Mesothelial cell of epicardium (in vitro differentiated cells): ENCODE measurements at regions not wholly inside any gene's neighbourhood (a gene's known extent, or its start where the extent isn't known, plus 50 kb on each side); places are given as distances from the start of the nearest gene placed in this dataset.

Source experiments
- DNase-seq, 2 experiments: peaks; one replicate each; pipeline ENCODE4 v3.0.0; 2021; ENCODE audit warnings: low spot score in 2 of 2; ENCODE audit not compliant: unreplicated experiment in 2 of 2
- H3K27ac Mint-ChIP-seq: 2 replicates; pipeline ENCODE4 v1.8.0; 2021; ENCODE audit warnings: mixed read lengths
- H3K27me3 Mint-ChIP-seq: 2 replicates; pipeline ENCODE4 v1.8.0; 2021; ENCODE audit warnings: low read depth, mixed read lengths
- H3K36me3 Mint-ChIP-seq: 2 replicates; pipeline ENCODE4 v1.8.0; 2021; ENCODE audit warnings: mixed read lengths
- H3K4me1 Mint-ChIP-seq: 2 replicates; pipeline ENCODE4 v1.8.0; 2021; ENCODE audit warnings: mixed read lengths
- H3K4me3 Mint-ChIP-seq: 2 replicates; pipeline ENCODE4 v1.8.0; 2021; ENCODE audit warnings: mild to moderate bottlenecking, moderate library complexity, mixed read lengths
- H3K9me3 Mint-ChIP-seq: 2 replicates; pipeline ENCODE4 v1.8.0; 2021; ENCODE audit warnings: mixed read lengths
- CTCF ChIP-seq: fragments of 200-600 bp; sonication (generic); IDR thresholded peaks from one replicate; pipeline ENCODE4 v1.5.0; 2021; ENCODE audit warnings: antibody characterized with exemption; ENCODE audit not compliant: unreplicated experiment

DNA sequence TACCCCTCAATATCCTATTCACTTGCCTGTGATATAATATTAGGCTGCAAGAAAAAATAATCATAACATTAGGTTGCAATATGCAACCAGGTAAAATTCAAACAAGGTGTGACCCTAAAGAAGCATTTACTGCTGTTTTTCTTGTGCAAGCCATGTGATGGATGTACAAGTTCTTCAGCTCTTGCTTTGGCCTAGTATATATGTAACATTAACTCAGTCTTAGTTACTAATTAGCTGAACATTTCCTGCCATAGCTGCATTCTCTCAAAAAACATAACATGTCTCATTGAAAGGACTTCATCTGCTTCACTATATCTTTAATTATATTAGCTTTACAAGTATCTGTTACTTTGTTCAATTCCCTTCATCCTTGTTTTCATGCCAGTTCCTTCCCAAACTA, 406.8 kb upstream of the HTR2A start:
- Mint-ChIP-seq H3K4me3 (no peak overlapping the region), H3K9me3 (peaks cover 22% of the 10 kb centered on the region), H3K36me3 (no peaks in the 10 kb centered on the region), H3K27ac (no peak overlapping the region), H3K4me1 (no peaks in the 10 kb centered on the region), H3K27me3 (no peaks in the 10 kb centered on the region)
- no peak for DNase-seq
- TF ChIP-seq CTCF, result no peak

DNA sequence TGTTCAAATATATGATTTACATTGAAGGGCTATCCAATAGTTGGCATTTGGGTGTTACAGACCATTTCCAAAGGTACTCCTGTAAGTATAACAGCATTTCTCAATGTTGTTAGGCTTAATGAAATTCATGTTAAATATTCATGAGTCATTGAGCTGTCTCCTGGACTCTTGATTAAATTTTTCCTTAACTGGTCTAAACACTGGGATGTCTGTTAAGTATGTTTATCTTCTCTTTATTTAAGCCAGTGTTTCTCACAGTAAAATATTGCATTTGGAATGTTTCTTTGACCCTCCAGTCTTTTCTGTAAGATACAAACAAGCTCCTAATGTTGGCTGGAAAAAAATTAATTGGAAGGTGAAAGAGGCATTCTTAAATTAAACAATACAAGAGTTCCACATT, 402.5 kb upstream of the HTR2A start:
- H3K4me1 Mint-ChIP-seq, result no peaks in the 10 kb centered on the region
- H3K36me3 Mint-ChIP-seq, result no peaks in the 10 kb centered on the region
- H3K27ac Mint-ChIP-seq, result no peak overlapping the region
- no peak overlapping the region for H3K4me3 Mint-ChIP-seq
- no peaks in the 10 kb centered on the region for H3K27me3 Mint-ChIP-seq
- DNase-seq, result no peak
- H3K9me3 Mint-ChIP-seq, result peaks cover 15% of the 10 kb centered on the region
- no peak for TF ChIP-seq CTCF

DNA sequence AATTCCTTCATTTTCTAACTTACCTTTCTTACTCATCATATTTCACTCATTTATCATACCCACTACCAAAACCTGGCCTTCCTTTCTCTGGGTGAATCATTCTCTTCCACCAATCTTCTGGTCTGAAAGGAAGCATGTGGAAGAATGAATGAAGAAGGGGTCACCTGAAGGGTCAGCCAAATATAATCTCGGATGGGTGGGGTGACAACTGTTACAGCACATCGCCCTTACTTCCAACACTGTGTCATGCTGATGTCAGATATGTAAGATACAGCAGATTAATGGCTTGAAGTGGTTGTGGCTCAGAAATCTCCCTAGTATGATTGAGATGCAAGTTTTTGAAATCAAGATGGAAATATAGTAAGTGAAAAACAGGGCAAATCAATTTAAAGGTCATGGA, 401.7 kb upstream of the HTR2A start:
- H3K4me3 Mint-ChIP-seq, result no peak overlapping the region
- no peaks in the 10 kb centered on the region for H3K27me3 Mint-ChIP-seq
- H3K36me3 Mint-ChIP-seq, result no peaks in the 10 kb centered on the region
- no peaks in the 10 kb centered on the region for H3K4me1 Mint-ChIP-seq
- peaks cover 20% of the 10 kb centered on the region for H3K9me3 Mint-ChIP-seq
- DNase-seq, result no peak
- H3K27ac Mint-ChIP-seq, result no peak overlapping the region
- TF ChIP-seq CTCF, result no peak

DNA sequence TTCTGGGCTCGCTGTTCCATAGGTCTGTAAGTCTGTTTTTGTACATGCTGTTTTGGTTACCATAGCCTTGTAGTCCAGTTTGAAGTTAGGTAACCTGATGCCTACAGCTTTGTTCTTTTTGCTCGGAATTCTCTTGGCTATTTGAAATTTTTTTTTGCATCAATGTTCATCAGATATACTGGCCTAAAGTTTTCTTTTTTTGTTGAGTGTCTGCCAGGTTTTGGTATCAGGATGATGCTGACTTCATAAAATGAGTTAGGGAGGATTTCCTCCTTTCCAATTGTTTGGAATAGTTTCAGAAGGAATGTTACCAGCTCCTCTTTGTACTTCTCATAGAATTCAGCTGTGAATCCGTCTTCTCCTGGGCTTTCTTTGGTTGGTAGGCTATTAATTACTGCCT, 397.8 kb upstream of the HTR2A start:
- Mint-ChIP-seq H3K36me3 (no peaks in the 10 kb centered on the region), H3K4me3 (no peak overlapping the region), H3K9me3 (peaks cover 20% of the 10 kb centered on the region), H3K27me3 (no peaks in the 10 kb centered on the region), H3K27ac (no peak overlapping the region), H3K4me1 (peaks cover 4% of the 10 kb centered on the region)
- DNase-seq, result no peak
- TF ChIP-seq CTCF, result no peak

GRCh38 chr13:47291107-47291656, 394.3 kb upstream of the HTR2A start:
- TF ChIP-seq CTCF, result no peak
- no peaks in the 10 kb centered on the region for H3K36me3 Mint-ChIP-seq
- H3K9me3 Mint-ChIP-seq, result peaks cover 19% of the 10 kb centered on the region
- peaks cover 4% of the 10 kb centered on the region for H3K4me1 Mint-ChIP-seq
- DNase-seq, result no peak
- H3K4me3 Mint-ChIP-seq, result no peak overlapping the region
- H3K27ac Mint-ChIP-seq, result no peak overlapping the region
- no peaks in the 10 kb centered on the region for H3K27me3 Mint-ChIP-seq

GRCh38 chr13:47289567-47289966, 392.7 kb upstream of the HTR2A start:
- DNase-seq, result no peak
- H3K4me3 Mint-ChIP-seq, result no peak overlapping the region
- H3K4me1 Mint-ChIP-seq, result peaks cover 4% of the 10 kb centered on the region
- no peak for TF ChIP-seq CTCF
- H3K9me3 Mint-ChIP-seq, result peaks cover 7% of the 10 kb centered on the region
- H3K27me3 Mint-ChIP-seq, result no peaks in the 10 kb centered on the region
- no peak overlapping the region for H3K27ac Mint-ChIP-seq
- H3K36me3 Mint-ChIP-seq, result no peaks in the 10 kb centered on the region
